ENCODE measurements at regions not wholly inside any gene's neighbourhood (a gene's known extent, or its start where the extent isn't known, plus 50 kb on each side); places are given as distances from the start of the nearest gene placed in this dataset.

- no peak for TF ChIP-seq CTCF (IDR thresholded peaks at IDR 0.05; ENCODE audit: low read length)
- no peak for TF ChIP-seq EZH2phosphoT487 (IDR thresholded peaks at IDR 0.05; ENCODE audit: low read length)
- no peak for TF ChIP-seq EZH2 (optimal IDR thresholded peaks at IDR 0.05; ENCODE audit: low read depth, low read length)
These were observed 570.4 kb upstream of the GJE1 start for GRCh38 chr6:141562186-141562811.
